OCI-LY7 (cell line): ENCODE measurements at regions not wholly inside any gene's neighbourhood (a gene's known extent, or its start where the extent isn't known, plus 50 kb on each side); places are given as distances from the start of the nearest gene placed in this dataset.

Experiments
- BruUV-seq: library from RNA; stranded (reverse); fragments of 400-500 nt; replicated peaks from 2 replicates; lab custom pipeline; 2021; lab: Mats Ljungman, UMichigan
- CTCF ChIA-PET: fragments of 300-600 bp; sonication (Branson Sonifier 250); formaldehyde crosslinking; loops from one replicate; lab custom pipeline; 2022; ENCODE audit warnings: antibody characterized with exemption; ENCODE audit not compliant: unreplicated experiment; lab: Charles Lee
- POLR2A ChIA-PET: fragments of 300-600 bp; sonication (Branson Sonifier 250); formaldehyde crosslinking; loops from one replicate; lab custom pipeline; 2022; ENCODE audit warnings: antibody characterized with exemption; lab: Charles Lee
- DNase-seq: peaks from one replicate; pipeline ENCODE4 v3.0.0-alpha.2; 2015; ENCODE audit warnings: low spot score
- H2AFZ ChIP-seq: fragments of 200-600 bp; sonication (generic), shearing (Covaris generic); 2 replicates; pipeline ENCODE4 v1.6.1; 2014; ENCODE audit warnings: mild to moderate bottlenecking, antibody characterized with exemption, low read length, moderate library complexity
- H3K27ac ChIP-seq: fragments of 200-600 bp; sonication (generic); 2 replicates; pipeline ENCODE4 v1.5.1; 2014; ENCODE audit warnings: mixed run types, low read depth, mild to moderate bottlenecking, moderate library complexity, low read length, inconsistent platforms; ENCODE audit not compliant: poor library complexity, severe bottlenecking
- H3K36me3 ChIP-seq: fragments of 200-600 bp; sonication (generic); 2 replicates; pipeline ENCODE4 v1.6.1; 2014; ENCODE audit warnings: mild to moderate bottlenecking, antibody characterized with exemption, low read length, moderate library complexity, mixed read lengths; ENCODE audit not compliant: insufficient read depth
- H3K4me1 ChIP-seq: fragments of 200-600 bp; sonication (generic); 2 replicates; pipeline ENCODE4 v1.5.1; 2014; ENCODE audit warnings: mild to moderate bottlenecking, low read length; ENCODE audit not compliant: insufficient read depth, poor library complexity, severe bottlenecking
- H3K4me2 ChIP-seq: fragments of 200-600 bp; sonication (generic); 2 replicates; pipeline ENCODE4 v1.6.1; 2014; ENCODE audit warnings: mild to moderate bottlenecking, low read length
- H3K4me3 ChIP-seq: fragments of 200-600 bp; sonication (generic); 2 replicates; pipeline ENCODE4 v1.5.1; 2014; ENCODE audit warnings: mild to moderate bottlenecking, low read depth, low read length; ENCODE audit not compliant: poor library complexity, severe bottlenecking
- H3K79me2 ChIP-seq: fragments of 200-600 bp; sonication (generic); 2 replicates; pipeline ENCODE4 v1.6.1; 2016; ENCODE audit warnings: low read depth, mild to moderate bottlenecking, low read length, moderate library complexity, mixed read lengths; ENCODE audit not compliant: insufficient read depth
- H3K9me2 ChIP-seq: fragments of 200-600 bp; sonication (generic); 2 replicates; pipeline ENCODE4 v1.6.1; 2016; ENCODE audit warnings: mild to moderate bottlenecking, low read length, mixed read lengths; ENCODE audit not compliant: insufficient read depth
- H3K9me3 ChIP-seq: fragments of 200-600 bp; sonication (generic); 2 replicates; pipeline ENCODE4 v1.6.1; 2014; ENCODE audit warnings: mild to moderate bottlenecking, mixed run types, low read length, mixed read lengths
- H4K20me1 ChIP-seq: fragments of 200-600 bp; sonication (generic); 2 replicates; pipeline ENCODE4 v1.6.1; 2014; ENCODE audit warnings: mild to moderate bottlenecking, antibody characterized with exemption, low read length, moderate library complexity, mixed read lengths; ENCODE audit not compliant: insufficient read depth
- CTCF ChIP-seq: fragments of 200-600 bp; sonication (generic); conservative IDR thresholded peaks from 2 replicates; pipeline ENCODE4 v1.5.1; 2014; ENCODE audit warnings: mild to moderate bottlenecking, antibody characterized with exemption, low read length, moderate library complexity, mixed read lengths
- EZH2phosphoT487 ChIP-seq: fragments of 200-600 bp; sonication (generic); IDR thresholded peaks from 2 replicates; pipeline ENCODE4 v1.6.1; 2018; ENCODE audit warnings: low read depth, borderline replicate concordance, mild to moderate bottlenecking, mixed run types, antibody characterized with exemption, low read length, moderate library complexity, mixed read lengths
- intact Hi-C: fragments of 100-400 bp; cut with micrococcal nuclease; formaldehyde crosslinking; loops from one replicate; pipeline ENCODE4 v1.10.0; 2022; ENCODE audit not compliant: unreplicated experiment

DNA sequence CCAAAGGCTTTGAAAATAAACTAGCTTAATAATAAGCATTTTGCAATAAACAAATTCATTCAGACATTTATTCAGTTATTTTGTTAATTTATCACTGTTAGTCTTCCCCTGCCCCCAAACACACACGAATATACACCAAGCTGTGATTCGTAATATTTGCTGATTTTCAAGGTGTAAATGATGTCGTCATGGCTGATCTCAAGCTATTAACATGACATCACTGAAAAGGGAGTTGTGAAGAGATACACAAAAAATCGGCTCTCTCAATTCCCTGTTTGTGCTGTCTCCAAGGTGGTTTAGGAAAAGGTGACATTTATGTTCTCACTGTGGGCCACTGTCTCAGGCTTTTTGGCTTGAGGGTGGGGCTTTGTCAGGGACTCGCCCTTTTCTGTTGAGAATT lies 413.3 kb downstream of the CDH9 start:
- BruUV-seq = no TSS peak
- no peaks in the 10 kb centered on the region for H3K4me1 ChIP-seq
- ChIA-PET CTCF (no interaction called here), POLR2A (interaction anchor here (0.6 kb wide), 1 partner anchor 1967 kb away, joined by 6 read pairs; no protein-coding TSS in a partner anchor)
- DNase-seq = no peak
- no peaks in the 10 kb centered on the region for H3K9me2 ChIP-seq
- H2AFZ ChIP-seq = no peak overlapping the region
- H3K4me2 ChIP-seq = no peak overlapping the region
- H3K4me3 ChIP-seq = no peak overlapping the region
- intact Hi-C loops = no loop called here
- no peak overlapping the region for H3K27ac ChIP-seq
- no peaks in the 10 kb centered on the region for H4K20me1 ChIP-seq
- H3K79me2 ChIP-seq = no peaks in the 10 kb centered on the region
- peaks cover 11% of the 10 kb centered on the region; the same call in 1 of the 2 replicates for H3K9me3 ChIP-seq
- no peak for TF ChIP-seq CTCF
- no peak for TF ChIP-seq EZH2phosphoT487
- H3K36me3 ChIP-seq = no peaks in the 10 kb centered on the region

- no peaks in the 10 kb centered on the region for H3K9me2 ChIP-seq
- no peak overlapping the region for H3K4me2 ChIP-seq
- peaks cover 11% of the 10 kb centered on the region; the same call in 1 of the 2 replicates for H3K9me3 ChIP-seq
- intact Hi-C loops = no loop called here
- no peak overlapping the region for H3K4me3 ChIP-seq
- no peaks in the 10 kb centered on the region for H3K4me1 ChIP-seq
- no peaks in the 10 kb centered on the region for H3K79me2 ChIP-seq
- H2AFZ ChIP-seq = no peak overlapping the region
- ChIA-PET CTCF (no interaction called here), POLR2A (interaction anchor here (1.0 kb wide), 1 partner anchor 18 kb away, joined by 3 read pairs; no protein-coding TSS in a partner anchor)
- BruUV-seq = no TSS peak
- TF ChIP-seq EZH2phosphoT487 (no peak), CTCF (no peak)
- no peaks in the 10 kb centered on the region for H3K36me3 ChIP-seq
- H3K27ac ChIP-seq = no peak overlapping the region
- DNase-seq = no peak
- H4K20me1 ChIP-seq = no peaks in the 10 kb centered on the region
Measured at GRCh38 chr5:26622947-26623346, 415.4 kb downstream of the CDH9 start.

- H3K9me2 ChIP-seq = no peaks in the 10 kb centered on the region
- no peak overlapping the region for H2AFZ ChIP-seq
- H3K36me3 ChIP-seq = no peaks in the 10 kb centered on the region
- TF ChIP-seq CTCF = no peak
- no peak for TF ChIP-seq EZH2phosphoT487
- H3K79me2 ChIP-seq = no peaks in the 10 kb centered on the region
- CTCF ChIA-PET = no interaction called here
- H3K4me3 ChIP-seq = no peak overlapping the region
- POLR2A ChIA-PET = no interaction called here
- BruUV-seq = no TSS peak
- H4K20me1 ChIP-seq = no peaks in the 10 kb centered on the region
- H3K4me2 ChIP-seq = no peak overlapping the region
- H3K9me3 ChIP-seq = no peaks in the 10 kb centered on the region
- no peaks in the 10 kb centered on the region for H3K4me1 ChIP-seq
- H3K27ac ChIP-seq = no peak overlapping the region
- DNase-seq = no peak
- intact Hi-C loops = no loop called here
Measured at GRCh38 chr5:26610577-26610976, 427.8 kb downstream of the CDH9 start.
